ENCODE measurements at regions not wholly inside any gene's neighbourhood (a gene's known extent, or its start where the extent isn't known, plus 50 kb on each side); places are given as distances from the start of the nearest gene placed in this dataset.

DNA sequence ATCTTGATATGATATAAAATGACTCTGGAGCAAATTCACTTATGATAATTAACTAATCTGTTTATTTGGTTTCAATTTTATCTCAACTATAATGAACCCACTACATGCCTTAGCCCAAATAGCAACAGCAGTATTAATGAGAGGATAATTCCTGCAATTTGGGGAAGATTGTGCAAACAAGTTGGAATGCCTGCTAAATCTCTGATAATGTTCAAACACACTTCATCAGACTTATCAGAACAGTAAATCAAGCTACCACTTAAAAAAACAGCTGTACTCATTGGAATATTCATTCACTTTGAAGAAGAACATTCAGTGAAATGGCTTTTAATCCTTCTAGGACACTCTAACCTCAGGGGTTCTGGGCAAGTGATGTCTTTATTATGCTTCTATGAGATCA is 85.4 kb downstream of the CBLN4 start:
- Histone ChIP-seq H3K4me3 (no peak overlapping the region), H3K9me3 (peaks cover 1% of the 10 kb centered on the region), H3K4me1 (ENCODE audit: low read depth) (no peaks in the 10 kb centered on the region), H3K36me3 (ENCODE audit: low read depth) (no peaks in the 10 kb centered on the region)
- DNase-seq, result no peak
- no peak for TF ChIP-seq CTCF (IDR thresholded peaks at IDR 0.05)
- intact Hi-C loops (cut with DNase I, micrococcal nuclease), result no loop called here
- ATAC-seq, result no peak

DNA sequence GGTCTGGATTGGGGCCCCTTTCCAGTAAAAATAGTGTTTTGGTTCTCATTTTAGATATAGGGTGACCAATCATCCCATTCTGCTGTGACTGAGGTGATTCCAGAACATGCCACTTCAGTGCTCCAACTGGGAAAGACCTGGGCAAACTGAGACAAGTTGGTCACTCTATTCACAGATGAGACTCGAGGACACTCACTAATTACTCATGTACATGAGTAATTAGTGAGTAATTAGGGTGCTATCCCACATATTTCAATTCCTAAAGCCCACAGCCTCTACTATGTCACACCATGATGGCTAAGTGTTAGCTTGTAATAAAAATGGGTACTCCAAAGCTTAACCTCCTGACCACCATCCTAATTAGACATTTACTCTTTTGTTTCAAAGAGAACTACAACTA is 86.0 kb downstream of the CBLN4 start:
- ATAC-seq (no peak), DNase-seq (no peak)
- H3K4me1 ChIP-seq (ENCODE audit: low read depth), result no peaks in the 10 kb centered on the region
- H3K9me3 ChIP-seq, result peaks cover 1% of the 10 kb centered on the region
- TF ChIP-seq CTCF (IDR thresholded peaks at IDR 0.05), result no peak
- intact Hi-C loops (cut with DNase I, micrococcal nuclease), result no loop called here
- H3K4me3 ChIP-seq, result no peak overlapping the region
- no peaks in the 10 kb centered on the region for H3K36me3 ChIP-seq (ENCODE audit: low read depth)

DNA sequence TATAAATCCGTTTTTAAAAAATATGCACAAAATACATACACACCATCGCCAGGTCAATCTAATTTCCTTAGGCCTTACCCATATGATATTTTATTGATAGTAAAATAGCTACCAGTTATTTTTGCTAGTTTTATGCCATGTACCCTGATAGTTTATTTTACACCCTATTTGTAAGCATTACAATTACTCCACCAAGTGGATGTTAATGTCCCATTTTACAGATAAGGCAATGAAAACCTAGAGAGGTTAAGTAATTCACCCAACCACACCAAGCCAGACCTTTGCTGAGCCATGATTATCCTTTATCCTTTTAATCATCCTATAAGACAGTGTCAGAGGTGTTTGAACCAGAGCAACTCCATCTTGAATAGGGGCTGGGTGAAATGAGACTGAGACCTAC is 86.8 kb downstream of the CBLN4 start:
- intact Hi-C loops (cut with DNase I, micrococcal nuclease), result no loop called here
- DNase-seq (no peak), ATAC-seq (no peak)
- Histone ChIP-seq H3K9me3 (peaks cover 1% of the 10 kb centered on the region), H3K4me1 (ENCODE audit: low read depth) (no peaks in the 10 kb centered on the region), H3K4me3 (no peak overlapping the region), H3K36me3 (ENCODE audit: low read depth) (no peaks in the 10 kb centered on the region)
- TF ChIP-seq CTCF (IDR thresholded peaks at IDR 0.05), result no peak

DNA sequence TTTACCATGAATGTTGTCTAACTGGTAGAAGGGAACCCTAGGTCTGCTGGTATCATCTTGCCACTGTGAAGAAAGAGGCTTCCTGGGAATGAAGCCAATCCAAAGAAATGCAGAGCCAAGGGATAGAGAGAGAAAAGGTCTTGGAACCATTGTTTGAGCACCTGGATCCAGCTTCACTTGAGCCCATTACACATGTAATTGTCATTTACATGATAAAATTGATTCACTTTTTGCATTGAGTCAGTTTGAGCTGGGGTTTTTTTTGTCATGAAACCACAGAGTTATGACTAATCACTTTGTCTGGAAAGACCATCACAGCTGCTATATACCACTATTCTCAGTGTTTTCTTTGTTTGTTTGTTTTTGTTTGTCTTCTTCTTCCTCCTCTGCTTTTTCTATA is 112.3 kb downstream of the CBLN4 start:
- Histone ChIP-seq H3K36me3 (ENCODE audit: low read depth) (no peaks in the 10 kb centered on the region), H3K4me3 (no peak overlapping the region), H3K9me3 (no peaks in the 10 kb centered on the region), H3K4me1 (ENCODE audit: low read depth) (no peaks in the 10 kb centered on the region)
- TF ChIP-seq CTCF (IDR thresholded peaks at IDR 0.05), result no peak
- DNase-seq, result no peak
- intact Hi-C loops (cut with DNase I, micrococcal nuclease), result no loop called here
- ATAC-seq, result no peak

DNA sequence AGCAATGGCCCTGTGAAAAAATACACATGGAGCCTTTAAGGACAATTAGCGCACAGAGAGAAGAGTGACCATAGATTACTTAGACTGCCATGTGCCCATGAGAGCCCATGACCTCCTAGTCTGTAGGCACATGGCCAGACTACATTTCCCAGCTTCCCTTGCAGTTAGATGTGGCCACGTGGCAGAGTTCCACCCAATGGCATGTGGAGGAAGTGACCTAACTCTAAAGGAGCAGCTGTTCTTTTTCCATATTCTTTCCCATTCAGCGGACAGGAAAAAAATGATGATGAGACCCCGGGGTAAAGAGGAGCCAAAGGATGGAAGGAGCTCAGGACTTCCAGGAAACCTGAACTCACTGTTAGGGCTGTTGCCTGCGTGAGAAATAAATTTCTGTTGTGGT is 116.6 kb downstream of the CBLN4 start:
- no peaks in the 10 kb centered on the region for H3K9me3 ChIP-seq
- intact Hi-C loops (cut with DNase I, micrococcal nuclease), result no loop called here
- H3K36me3 ChIP-seq (ENCODE audit: low read depth), result no peaks in the 10 kb centered on the region
- no peak for ATAC-seq
- no peak for TF ChIP-seq CTCF (IDR thresholded peaks at IDR 0.05)
- H3K4me1 ChIP-seq (ENCODE audit: low read depth), result no peaks in the 10 kb centered on the region
- DNase-seq, result no peak
- H3K4me3 ChIP-seq, result no peak overlapping the region

GRCh38 chr20:55882910-55883309 is 122.4 kb downstream of the CBLN4 start:
- TF ChIP-seq CTCF (IDR thresholded peaks at IDR 0.05), result no peak
- H3K36me3 ChIP-seq (ENCODE audit: low read depth), result no peaks in the 10 kb centered on the region
- intact Hi-C loops (cut with DNase I, micrococcal nuclease), result no loop called here
- DNase-seq, result peak in 2 of 3 donors; percentile 28 to 44
- no peaks in the 10 kb centered on the region for H3K9me3 ChIP-seq
- no peak overlapping the region for H3K4me3 ChIP-seq
- no peaks in the 10 kb centered on the region for H3K4me1 ChIP-seq (ENCODE audit: low read depth)
- ATAC-seq, result peak; percentile 78

Measured in mucosa of descending colon (tissue), 3 donors.